SK-N-SH treated with all-trans-retinoic acid at 6 μM for 48 hours (cell line): ENCODE measurements at regions not wholly inside any gene's neighbourhood (a gene's known extent, or its start where the extent isn't known, plus 50 kb on each side); places are given as distances from the start of the nearest gene placed in this dataset.

ENCODE experiments used
- ATAC-seq: fragments of 200-7000 bp; cut with Tn5 transposase; 3 replicates; pipeline ENCODE4 v1.9.1; 2020; ENCODE audit warnings: mild to moderate bottlenecking, moderate library complexity
- ARNTL ChIP-seq: fragments of 450-650 bp; formaldehyde crosslinking; IDR thresholded peaks from 2 replicates; pipeline ENCODE4 v1.5.0; 2020; ENCODE audit warnings: low read depth, mild to moderate bottlenecking, moderate library complexity, borderline replicate concordance
- CSDC2 ChIP-seq: fragments of 250-450 bp; sonication (Bioruptor Pico); IDR thresholded peaks from 2 replicates; pipeline ENCODE4 v1.5.0; 2020; ENCODE audit warnings: mild to moderate bottlenecking, moderate library complexity
- CSRNP3 ChIP-seq: fragments of 250-450 bp; sonication (Bioruptor Pico); IDR thresholded peaks from 2 replicates; pipeline ENCODE4 v1.5.1; 2021; ENCODE audit warnings: mild to moderate bottlenecking, moderate library complexity
- ESRRG ChIP-seq: fragments of 250-450 bp; sonication (Bioruptor Pico); IDR thresholded peaks from 2 replicates; pipeline ENCODE4 v1.6.1; 2021; ENCODE audit warnings: mild to moderate bottlenecking
- GLIS3 ChIP-seq: fragments of 250-450 bp; sonication (Bioruptor Pico); IDR thresholded peaks from 2 replicates; pipeline ENCODE4 v1.5.0; 2020; ENCODE audit warnings: mild to moderate bottlenecking, moderate library complexity
- ISL1 ChIP-seq: fragments of 250-450 bp; sonication (Bioruptor Pico); IDR thresholded peaks from 2 replicates; pipeline ENCODE4 v2.1.2; 2022; ENCODE audit warnings: mild to moderate bottlenecking, moderate library complexity
- POU6F1 ChIP-seq: fragments of 250-450 bp; sonication (Bioruptor Pico); IDR thresholded peaks from 2 replicates; pipeline ENCODE4 v1.8.0; 2021; ENCODE audit warnings: low read depth, mild to moderate bottlenecking, moderate library complexity, borderline replicate concordance
- PPARA ChIP-seq: fragments of 250-450 bp; sonication (Bioruptor Pico); IDR thresholded peaks from 2 replicates; pipeline ENCODE4 v1.5.0; 2020; ENCODE audit warnings: mild to moderate bottlenecking, borderline replicate concordance
- TCF4 ChIP-seq: fragments of 250-450 bp; sonication (Bioruptor Pico); IDR thresholded peaks from 2 replicates; pipeline ENCODE4 v1.8.0; 2021; ENCODE audit warnings: mild to moderate bottlenecking, moderate library complexity, borderline replicate concordance
- TOX ChIP-seq: fragments of 250-450 bp; sonication (Bioruptor Pico); IDR thresholded peaks from 2 replicates; pipeline ENCODE4 v1.8.0; 2021; ENCODE audit warnings: mild to moderate bottlenecking, moderate library complexity, borderline replicate concordance
- TSHZ2 ChIP-seq: fragments of 250-450 bp; sonication (Bioruptor Pico); IDR thresholded peaks from 2 replicates; pipeline ENCODE4 v1.5.0; 2020; ENCODE audit warnings: mild to moderate bottlenecking, moderate library complexity
- ZC3H10 ChIP-seq: fragments of 250-450 bp; sonication (Bioruptor Pico); IDR thresholded peaks from 2 replicates; pipeline ENCODE4 v1.5.1; 2021; ENCODE audit warnings: mild to moderate bottlenecking, moderate library complexity
- ZFP3 ChIP-seq: fragments of 250-450 bp; sonication (Bioruptor Pico); IDR thresholded peaks from 2 replicates; pipeline ENCODE4 v1.5.0; 2020; ENCODE audit warnings: mild to moderate bottlenecking, moderate library complexity
- ZFP30 ChIP-seq: fragments of 450-650 bp; formaldehyde crosslinking; IDR thresholded peaks from 2 replicates; pipeline ENCODE4 v1.5.0; 2022; ENCODE audit warnings: mild to moderate bottlenecking, moderate library complexity
- ZNF565 ChIP-seq: fragments of 450-650 bp; formaldehyde crosslinking; conservative IDR thresholded peaks from 2 replicates; pipeline ENCODE4 v1.5.0; 2020; ENCODE audit warnings: low read depth, mild to moderate bottlenecking, moderate library complexity
- ZNF70 ChIP-seq: fragments of 450-650 bp; formaldehyde crosslinking; IDR thresholded peaks from 2 replicates; pipeline ENCODE4 v1.5.0; 2020; ENCODE audit warnings: mild to moderate bottlenecking, moderate library complexity
- ZNF8 ChIP-seq: fragments of 450-650 bp; formaldehyde crosslinking; IDR thresholded peaks from 2 replicates; pipeline ENCODE4 v1.5.0; 2020; ENCODE audit warnings: mild to moderate bottlenecking, moderate library complexity

GRCh38 chr6:104010897-104011296 is 848.8 kb downstream of the HACE1 start:
- TF ChIP-seq ISL1 (CRISPR knock-in tag) (peak; percentile 62), ZFP30 (CRISPR knock-in tag) (no peak), TSHZ2 (CRISPR knock-in tag) (0 out of 2 replicates have a peak, but pooled peaks have one; percentile 15), TCF4 (CRISPR knock-in tag) (peak; percentile 88; the same call in 1 of the 2 replicates), ZNF8 (CRISPR knock-in tag) (no peak), ZFP3 (CRISPR knock-in tag) (no peak)
- no peak for ATAC-seq

- TF ChIP-seq ZC3H10 (CRISPR knock-in tag), result no peak
- TF ChIP-seq POU6F1, result no peak
- no peak for TF ChIP-seq GLIS3 (CRISPR knock-in tag)
- TF ChIP-seq TCF4 (CRISPR knock-in tag), result no peak
- no peak for TF ChIP-seq ARNTL
- TF ChIP-seq TSHZ2 (CRISPR knock-in tag), result no peak
- TF ChIP-seq TOX (CRISPR knock-in tag), result no peak
- TF ChIP-seq ESRRG (CRISPR knock-in tag), result no peak
- no peak for TF ChIP-seq ZNF565
- TF ChIP-seq CSDC2, result no peak
- no peak for TF ChIP-seq ZFP30 (CRISPR knock-in tag)
- TF ChIP-seq PPARA, result no peak
- TF ChIP-seq ZNF70 (CRISPR knock-in tag), result no peak
- ATAC-seq, result no peak
These were observed 855.8 kb downstream of the HACE1 start for GRCh38 chr6:104003803-104004516.

- no peak for ATAC-seq
- TF ChIP-seq TOX (CRISPR knock-in tag), result no peak
- peak; percentile 95 for TF ChIP-seq ZNF8 (CRISPR knock-in tag)
- no peak for TF ChIP-seq TSHZ2 (CRISPR knock-in tag)
- no peak for TF ChIP-seq POU6F1
- TF ChIP-seq CSRNP3 (CRISPR knock-in tag), result no peak
These were observed 864.1 kb downstream of the HACE1 start for GRCh38 chr6:103995571-103995970.
